Liver (tissue), 8 donors: ENCODE measurements at regions not wholly inside any gene's neighbourhood (a gene's known extent, or its start where the extent isn't known, plus 50 kb on each side); places are given as distances from the start of the nearest gene placed in this dataset.

Experiments used
- DNase-seq: peaks from one replicate; pipeline ENCODE4 v3.0.0-alpha.2; 2017; ENCODE audit warnings: low spot score
- H3K27ac ChIP-seq, 2 donors: one replicate each; pipeline ENCODE4 v1.7.0; 2013; ENCODE audit warnings: inconsistent platforms in 2 of 2, low read length in 2 of 2, control low read depth in 1 of 2, low read depth in 1 of 2, mild to moderate bottlenecking in 1 of 2
- H3K27me3 ChIP-seq, 4 donors: one replicate each; pipeline versions ENCODE4 v1.6.1 to v1.7.0; 2013; ENCODE audit warnings: low read length in 3 of 4, inconsistent platforms in 1 of 4, mild to moderate bottlenecking in 1 of 4, moderate library complexity in 1 of 4; ENCODE audit not compliant: control insufficient read depth in 4 of 4, insufficient read depth in 4 of 4
- H3K36me3 ChIP-seq, 4 donors: one replicate each; pipeline versions ENCODE4 v1.6.1 to v1.7.0; 2013; ENCODE audit warnings: low read length in 3 of 4, mild to moderate bottlenecking in 3 of 4, low read depth in 1 of 4, moderate library complexity in 1 of 4; ENCODE audit not compliant: control insufficient read depth in 4 of 4, insufficient read depth in 3 of 4
- H3K4me1 ChIP-seq, 4 donors: one replicate each; pipeline versions ENCODE4 v1.6.1 to v1.7.0; 2013; ENCODE audit warnings: low read length in 3 of 4, mild to moderate bottlenecking in 3 of 4, moderate library complexity in 1 of 4; ENCODE audit not compliant: control insufficient read depth in 4 of 4, insufficient read depth in 4 of 4
- H3K4me3 ChIP-seq, 3 donors: one replicate each; pipeline versions ENCODE4 v1.6.1 to v1.7.0; 2013; ENCODE audit warnings: low read length in 3 of 3, control low read depth in 1 of 3, low read depth in 1 of 3, mild to moderate bottlenecking in 1 of 3
- H3K9ac ChIP-seq, 2 donors: one replicate each; pipeline ENCODE4 v1.7.0; 2013; ENCODE audit warnings: low read length in 2 of 2, mild to moderate bottlenecking in 2 of 2, moderate library complexity in 2 of 2, control low read depth in 1 of 2, low read depth in 1 of 2
- H3K9me3 ChIP-seq, 4 donors: one replicate each; pipeline versions ENCODE4 v1.6.1 to v1.7.0; 2013; ENCODE audit warnings: low read length in 3 of 4; ENCODE audit not compliant: control insufficient read depth in 4 of 4
- ATF3 ChIP-seq: IDR thresholded peaks from 2 replicates; pipeline ENCODE4 v1.6.1; 2016; ENCODE audit warnings: antibody characterized with exemption
- CTCF ChIP-seq: fragments of 150-350 bp; IDR thresholded peaks from 2 replicates; pipeline ENCODE4 v1.5.1; 2017; ENCODE audit warnings: improper control_type of control experiment, low read depth, low read length; ENCODE audit not compliant: missing input control
- EGR1 ChIP-seq, 2 donors: IDR thresholded peaks; 2 replicates each; pipeline ENCODE4 v1.6.1; 2016 to 2018; ENCODE audit warnings: antibody characterized with exemption in 2 of 2, low read depth in 2 of 2
- FOXA1 ChIP-seq: IDR thresholded peaks from 2 replicates; pipeline ENCODE4 v1.6.1; 2016; ENCODE audit warnings: antibody characterized with exemption
- GABPA ChIP-seq, 2 donors: IDR thresholded peaks in 1 of 2; conservative IDR thresholded peaks in 1 of 2; 2 replicates each; pipeline ENCODE4 v1.6.1; 2016; ENCODE audit warnings: antibody characterized with exemption in 2 of 2, mild to moderate bottlenecking in 1 of 2, moderate library complexity in 1 of 2
- HNF4A ChIP-seq, 2 donors: conservative IDR thresholded peaks; 2 replicates each; pipeline ENCODE4 v1.6.1; 2016; ENCODE audit warnings: antibody characterized with exemption in 2 of 2, mild to moderate bottlenecking in 2 of 2
- HNF4G ChIP-seq: IDR thresholded peaks from 2 replicates; pipeline ENCODE4 v1.6.1; 2016; ENCODE audit warnings: antibody characterized with exemption
- JUND ChIP-seq, 2 donors: IDR thresholded peaks; 2 replicates each; pipeline ENCODE4 v1.6.1; 2016; ENCODE audit warnings: antibody characterized with exemption in 2 of 2
- MAX ChIP-seq: IDR thresholded peaks from 2 replicates; pipeline ENCODE4 v1.6.1; 2016; ENCODE audit warnings: antibody characterized with exemption
- NR2F2 ChIP-seq: IDR thresholded peaks from 2 replicates; pipeline ENCODE4 v1.6.1; 2016; ENCODE audit warnings: antibody characterized with exemption
- RAD21 ChIP-seq, 2 donors: IDR thresholded peaks; 2 replicates each; pipeline ENCODE4 v1.6.1; 2016; ENCODE audit warnings: antibody characterized with exemption in 2 of 2, mild to moderate bottlenecking in 2 of 2
- REST ChIP-seq: IDR thresholded peaks from 2 replicates; pipeline ENCODE4 v1.6.1; 2016; ENCODE audit warnings: antibody characterized with exemption, mild to moderate bottlenecking
- SP1 ChIP-seq: IDR thresholded peaks from 2 replicates; pipeline ENCODE4 v1.6.1; 2018; ENCODE audit warnings: antibody characterized with exemption, mild to moderate bottlenecking
- TAF1 ChIP-seq: conservative IDR thresholded peaks from 2 replicates; pipeline ENCODE4 v1.6.1; 2016; ENCODE audit warnings: antibody characterized with exemption, mild to moderate bottlenecking
- YY1 ChIP-seq: IDR thresholded peaks from 2 replicates; pipeline ENCODE4 v1.6.1; 2016; ENCODE audit warnings: antibody characterized with exemption, mild to moderate bottlenecking
- ZBTB33 ChIP-seq: IDR thresholded peaks from 2 replicates; pipeline ENCODE4 v1.6.1; 2016; ENCODE audit warnings: antibody characterized with exemption
- WGBS: extraction: QIAGEN DNeasy Blood & Tissue Kit; methylation state at CpG from one replicate; pipeline ENCODE4 v1.1.7; 2013; 5-methylcytosine and 5-hydroxymethylcytosine counted together
- donor health status: healthy.
- donor health status: healthy.
- donor health status: healthy.
- donor health status: healthy.
- donor health status: healthy.

- no peak overlapping the region for H3K27ac ChIP-seq
- no peak overlapping the region for H3K9ac ChIP-seq
- no peak for TF ChIP-seq SP1
- TF ChIP-seq GABPA (IDR thresholded peaks at IDR 0.05 in 1 of 2, conservative IDR thresholded peaks at IDR 0.05 in 1 of 2) = no peak
- TF ChIP-seq NR2F2 = no peak
- TF ChIP-seq JUND (IDR thresholded peaks at IDR 0.05) = no peak
- TF ChIP-seq TAF1 = no peak
- no peak for TF ChIP-seq HNF4G
- no peak for TF ChIP-seq ATF3
- no peak for TF ChIP-seq ZBTB33
- TF ChIP-seq EGR1 (IDR thresholded peaks at IDR 0.05; ENCODE audit: low read depth in 2 of 2) = no peak
- TF ChIP-seq REST = no peak
- no peak for TF ChIP-seq RAD21 (IDR thresholded peaks at IDR 0.05)
- TF ChIP-seq FOXA1 = no peak
- no peak for TF ChIP-seq YY1
- no peak for TF ChIP-seq HNF4A (conservative IDR thresholded peaks at IDR 0.05)
- WGBS = 86% methylated on average over 3 of the region's 3 CpGs
- H3K4me3 ChIP-seq = no peak overlapping the region
- H3K27me3 ChIP-seq = no peaks in the 10 kb centered on the region
- H3K9me3 ChIP-seq = no peaks in the 10 kb centered on the region
- no peaks in the 10 kb centered on the region for H3K4me1 ChIP-seq
- no peak for DNase-seq
- H3K36me3 ChIP-seq = no peaks in the 10 kb centered on the region
Observed at GRCh38 chr15:101573951-101574350, 78.2 kb downstream of the TM2D3 start.

- no peaks in the 10 kb centered on the region for H3K36me3 ChIP-seq
- H3K4me1 ChIP-seq = no peaks in the 10 kb centered on the region
- H3K9ac ChIP-seq = no peak overlapping the region
- no peak for TF ChIP-seq JUND (IDR thresholded peaks at IDR 0.05)
- TF ChIP-seq YY1 = no peak
- no peak for TF ChIP-seq FOXA1
- TF ChIP-seq HNF4G = no peak
- TF ChIP-seq CTCF = no peak
- no peak for TF ChIP-seq MAX
- no peak overlapping the region for H3K4me3 ChIP-seq
- H3K27ac ChIP-seq = no peak overlapping the region
- H3K9me3 ChIP-seq = no peaks in the 10 kb centered on the region
- H3K27me3 ChIP-seq = no peaks in the 10 kb centered on the region
- no peak for DNase-seq
Observed at GRCh38 chr15:101570241-101570640, 80.7 kb upstream of the PCSK6 start.
